ENCODE measurements at regions not wholly inside any gene's neighbourhood (a gene's known extent, or its start where the extent isn't known, plus 50 kb on each side); places are given as distances from the start of the nearest gene placed in this dataset.

GRCh38 chr10:52967806-52968795, 195.5 kb upstream of the MBL2 start:
- Histone ChIP-seq H3K4me1 (no peaks in the 10 kb centered on the region), H3K36me3 (no peaks in the 10 kb centered on the region), H3K27ac (no peak overlapping the region), H3K4me3 (no peak overlapping the region), H3K27me3 (no peaks in the 10 kb centered on the region), H3K9me3 (no peaks in the 10 kb centered on the region)
- DNase-seq = no peak
- intact Hi-C loops (cut with DNase I; ENCODE audit: low total_unique reads) = no loop called here
- TF ChIP-seq POLR2A (IDR thresholded peaks at IDR 0.05) = no peak
- no peak for TF ChIP-seq CTCF (IDR thresholded peaks at IDR 0.05)

DNA sequence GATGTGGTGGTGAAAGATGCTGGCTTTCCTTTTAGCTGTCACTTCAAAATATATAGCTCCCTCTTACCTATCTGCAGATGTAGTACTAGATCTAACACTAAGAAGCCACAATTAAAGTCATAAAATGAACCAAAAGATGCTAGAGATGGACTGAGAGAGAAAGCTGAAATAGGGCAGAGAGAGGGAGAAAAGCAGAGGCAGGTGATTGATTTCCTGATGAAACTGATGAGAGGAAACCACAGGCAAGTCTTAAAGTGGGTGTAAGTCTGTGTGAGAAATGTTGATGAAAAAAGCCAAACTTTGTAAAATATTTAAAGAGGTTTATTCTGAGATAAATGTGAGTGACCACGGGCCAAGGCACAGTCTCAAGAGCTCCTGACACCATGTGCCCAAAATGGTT, 194.3 kb upstream of the MBL2 start:
- no peak for DNase-seq
- intact Hi-C loops (cut with DNase I; ENCODE audit: low total_unique reads) = no loop called here
- Histone ChIP-seq H3K9me3 (no peaks in the 10 kb centered on the region), H3K27ac (no peak overlapping the region), H3K4me1 (no peaks in the 10 kb centered on the region), H3K4me3 (no peak overlapping the region), H3K36me3 (no peaks in the 10 kb centered on the region), H3K27me3 (no peaks in the 10 kb centered on the region)
- TF ChIP-seq CTCF (IDR thresholded peaks at IDR 0.05) (no peak), POLR2A (IDR thresholded peaks at IDR 0.05) (no peak)

GRCh38 chr10:52965938-52966401, 193.4 kb upstream of the MBL2 start:
- Histone ChIP-seq H3K4me3 (no peak overlapping the region), H3K36me3 (no peaks in the 10 kb centered on the region), H3K27ac (no peak overlapping the region), H3K4me1 (no peaks in the 10 kb centered on the region), H3K9me3 (no peaks in the 10 kb centered on the region), H3K27me3 (no peaks in the 10 kb centered on the region)
- no peak for DNase-seq
- intact Hi-C loops (cut with DNase I; ENCODE audit: low total_unique reads) = no loop called here
- no peak for TF ChIP-seq CTCF (IDR thresholded peaks at IDR 0.05)
- no peak for TF ChIP-seq POLR2A (IDR thresholded peaks at IDR 0.05)

DNA sequence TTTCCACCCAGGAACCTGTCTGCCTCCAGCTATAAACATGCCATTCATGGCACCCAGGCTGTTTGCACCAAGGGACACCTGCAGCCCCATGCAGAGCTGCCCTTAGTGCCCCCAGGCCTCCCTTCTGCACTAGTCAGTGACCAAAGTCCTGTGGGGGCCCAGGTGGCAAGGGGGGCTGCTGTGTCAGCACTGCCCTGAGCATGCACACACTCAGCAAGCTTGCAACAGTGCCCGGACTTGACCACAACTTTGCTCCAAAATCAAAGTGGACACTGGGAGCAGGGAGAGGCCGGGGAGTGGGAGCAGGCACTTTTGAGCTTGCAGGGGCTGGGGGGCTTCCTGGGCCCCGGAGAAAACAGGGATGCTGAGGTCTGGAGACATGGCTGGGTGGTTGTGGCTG, 192.9 kb upstream of the MBL2 start:
- no peak overlapping the region for H3K27ac ChIP-seq
- intact Hi-C loops (cut with DNase I; ENCODE audit: low total_unique reads) = no loop called here
- no peak for DNase-seq
- no peaks in the 10 kb centered on the region for H3K4me1 ChIP-seq
- H3K9me3 ChIP-seq = no peaks in the 10 kb centered on the region
- TF ChIP-seq POLR2A (IDR thresholded peaks at IDR 0.05) (no peak), CTCF (IDR thresholded peaks at IDR 0.05) (no peak)
- no peak overlapping the region for H3K4me3 ChIP-seq
- no peaks in the 10 kb centered on the region for H3K36me3 ChIP-seq
- H3K27me3 ChIP-seq = no peaks in the 10 kb centered on the region

GRCh38 chr10:52961323-52961722, 188.7 kb upstream of the MBL2 start:
- no peaks in the 10 kb centered on the region for H3K27me3 ChIP-seq
- no peaks in the 10 kb centered on the region for H3K36me3 ChIP-seq
- no peak for TF ChIP-seq POLR2A (IDR thresholded peaks at IDR 0.05)
- TF ChIP-seq CTCF (IDR thresholded peaks at IDR 0.05) = no peak
- H3K9me3 ChIP-seq = no peaks in the 10 kb centered on the region
- H3K4me1 ChIP-seq = no peaks in the 10 kb centered on the region
- DNase-seq = no peak
- no peak overlapping the region for H3K4me3 ChIP-seq
- no peak overlapping the region for H3K27ac ChIP-seq
- intact Hi-C loops (cut with DNase I; ENCODE audit: low total_unique reads) = no loop called here
